ENCODE measurements at regions not wholly inside any gene's neighbourhood (a gene's known extent, or its start where the extent isn't known, plus 50 kb on each side); places are given as distances from the start of the nearest gene placed in this dataset.

DNA sequence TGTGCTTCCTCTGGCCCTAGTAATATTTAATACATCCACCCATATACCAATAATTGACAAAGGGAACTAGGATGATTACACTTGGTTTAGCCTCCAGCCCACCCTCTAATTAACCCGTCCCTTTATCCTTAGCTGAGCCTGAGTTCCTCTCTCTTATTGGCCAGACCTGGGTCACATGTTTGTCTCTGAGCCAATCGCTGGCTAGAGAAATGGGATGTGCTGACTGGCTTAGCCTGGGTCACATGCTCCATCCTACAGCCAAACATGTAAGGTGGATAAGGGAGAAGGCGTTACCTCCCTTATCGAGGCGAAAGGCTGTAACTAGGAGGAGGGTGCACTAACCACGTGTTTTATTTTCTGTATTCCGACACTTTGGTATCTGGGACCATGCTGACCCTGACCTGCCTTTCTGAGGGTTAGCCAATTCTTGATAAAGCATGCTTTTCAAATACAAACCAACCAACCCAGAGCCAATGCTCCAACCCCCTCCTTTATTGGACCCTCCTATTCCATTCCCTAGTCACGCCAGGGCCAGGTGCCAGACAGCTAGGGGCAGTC is 262.7 kb downstream of the PREX1 start:
- H4K8ac ChIP-seq (ENCODE audit: low read depth, low read length), result no peak overlapping the region
- H3K9me3 ChIP-seq (ENCODE audit: insufficient read depth, low read depth, low read length), result no peaks in the 10 kb centered on the region
- H3K4me2 ChIP-seq (ENCODE audit: low read length), result no peak overlapping the region
- no peak overlapping the region for H2AFZ ChIP-seq (ENCODE audit: insufficient read depth, low read length, poor library complexity)
- no peak overlapping the region for H3K9ac ChIP-seq (ENCODE audit: low read length)
- no peak overlapping the region for H4K12ac ChIP-seq (ENCODE audit: low read depth, low read length)
- WGBS (ENCODE audit: extremely low coverage, insufficient coverage, insufficient read length), result no CpG with 5 or more reads among the region's 8 CpGs
- no peak overlapping the region for H4K91ac ChIP-seq (ENCODE audit: low read depth, low read length)
- no peak overlapping the region for H3K27ac ChIP-seq (ENCODE audit: low read depth, low read length)
- no peaks in the 10 kb centered on the region for H3K79me2 ChIP-seq (ENCODE audit: control insufficient read depth, insufficient read depth, low read length, poor library complexity)
- no peak overlapping the region for H3K23ac ChIP-seq (ENCODE audit: low read length)
- no peak overlapping the region for H2AK5ac ChIP-seq (ENCODE audit: low read length)
- H3K36me3 ChIP-seq (ENCODE audit: control insufficient read depth in 1 of 2, insufficient read depth in 2 of 2, low read length in 2 of 2), result no peaks in the 10 kb centered on the region
- no peak overlapping the region for H3K14ac ChIP-seq (ENCODE audit: low read length)
- no peak overlapping the region for H2BK12ac ChIP-seq (ENCODE audit: low read length)
- no peaks in the 10 kb centered on the region for H3K27me3 ChIP-seq (ENCODE audit: insufficient read depth, low read length)
- H2BK120ac ChIP-seq (ENCODE audit: insufficient read depth, low read length, poor library complexity), result no peak overlapping the region
- H3K4me1 ChIP-seq (ENCODE audit: control insufficient read depth in 1 of 2, insufficient read depth in 2 of 2, low read length in 2 of 2), result peaks cover under 1 to 3% of the 10 kb centered on the region in 2 experiments
- H3K4ac ChIP-seq (ENCODE audit: low read depth, low read length), result no peak overlapping the region
- H3K79me1 ChIP-seq (ENCODE audit: low read length), result no peaks in the 10 kb centered on the region
- H3K18ac ChIP-seq (ENCODE audit: low read length), result no peak overlapping the region
- no peak overlapping the region for H3K4me3 ChIP-seq (ENCODE audit: low read depth, low read length)
- no peak overlapping the region for H2BK5ac ChIP-seq (ENCODE audit: low read depth, low read length, poor library complexity)
- no peak for DNase-seq

- no peak overlapping the region for H3K23ac ChIP-seq (ENCODE audit: low read length)
- no peak for DNase-seq
- no peaks in the 10 kb centered on the region for H3K36me3 ChIP-seq (ENCODE audit: control insufficient read depth in 1 of 2, insufficient read depth in 2 of 2, low read length in 2 of 2)
- no peaks in the 10 kb centered on the region for H3K79me2 ChIP-seq (ENCODE audit: control insufficient read depth, insufficient read depth, low read length, poor library complexity)
- no peak overlapping the region for H4K8ac ChIP-seq (ENCODE audit: low read depth, low read length)
- no peaks in the 10 kb centered on the region for H3K9me3 ChIP-seq (ENCODE audit: insufficient read depth, low read depth, low read length)
- no peak overlapping the region for H2AK5ac ChIP-seq (ENCODE audit: low read length)
- no peak overlapping the region for H3K14ac ChIP-seq (ENCODE audit: low read length)
- WGBS (ENCODE audit: extremely low coverage, insufficient coverage, insufficient read length), result no CpG with 5 or more reads among the region's 21 CpGs
- H3K4me3 ChIP-seq (ENCODE audit: low read depth, low read length), result no peak overlapping the region
- no peaks in the 10 kb centered on the region for H3K4me1 ChIP-seq (ENCODE audit: control insufficient read depth in 1 of 2, insufficient read depth in 2 of 2, low read length in 2 of 2)
- no peak overlapping the region for H4K12ac ChIP-seq (ENCODE audit: low read depth, low read length)
- no peak overlapping the region for H3K4ac ChIP-seq (ENCODE audit: low read depth, low read length)
- no peak overlapping the region for H4K91ac ChIP-seq (ENCODE audit: low read depth, low read length)
- no peak overlapping the region for H3K18ac ChIP-seq (ENCODE audit: low read length)
- no peak overlapping the region for H2BK12ac ChIP-seq (ENCODE audit: low read length)
- H3K27me3 ChIP-seq (ENCODE audit: insufficient read depth, low read length), result no peaks in the 10 kb centered on the region
- H2BK120ac ChIP-seq (ENCODE audit: insufficient read depth, low read length, poor library complexity), result no peak overlapping the region
- no peak overlapping the region for H3K9ac ChIP-seq (ENCODE audit: low read length)
- H3K4me2 ChIP-seq (ENCODE audit: low read length), result no peak overlapping the region
- no peak overlapping the region for H2BK5ac ChIP-seq (ENCODE audit: low read depth, low read length, poor library complexity)
- no peak overlapping the region for H3K27ac ChIP-seq (ENCODE audit: low read depth, low read length)
- H3K79me1 ChIP-seq (ENCODE audit: low read length), result no peaks in the 10 kb centered on the region
- H2AFZ ChIP-seq (ENCODE audit: insufficient read depth, low read length, poor library complexity), result no peak overlapping the region
Observed at GRCh38 chr20:48563191-48563870, 264.5 kb downstream of the PREX1 start.

DNA sequence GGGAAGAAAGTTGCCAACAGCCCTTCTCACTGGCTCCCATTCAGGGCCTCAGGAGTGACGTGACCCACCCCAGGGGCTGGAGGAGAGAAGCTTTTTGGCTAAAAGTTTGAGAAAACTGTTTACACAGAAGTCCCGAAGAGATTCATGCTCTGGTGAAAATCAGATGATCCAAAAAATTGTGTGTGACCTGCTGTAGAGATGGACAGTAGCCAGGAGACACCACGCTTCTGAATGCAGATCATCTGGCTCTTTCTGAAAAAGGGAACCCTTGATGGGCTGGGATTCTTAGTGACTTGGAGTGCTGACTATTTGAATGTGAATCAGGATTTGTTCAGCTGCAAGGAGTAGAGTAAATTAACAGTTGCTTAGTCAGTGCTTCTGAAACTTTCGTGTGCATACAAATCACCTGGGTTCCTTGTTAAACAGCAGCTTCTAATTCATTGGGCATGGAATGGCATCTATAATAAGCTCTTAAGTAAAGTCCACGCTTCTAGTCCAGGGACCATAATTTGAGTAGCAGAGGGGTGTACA is 265.1 kb downstream of the PREX1 start:
- WGBS (ENCODE audit: extremely low coverage, insufficient coverage, insufficient read length), result no CpG with 5 or more reads among the region's 5 CpGs
- no peak overlapping the region for H3K9ac ChIP-seq (ENCODE audit: low read length)
- DNase-seq, result no peak
- no peak overlapping the region for H2AFZ ChIP-seq (ENCODE audit: insufficient read depth, low read length, poor library complexity)
- no peaks in the 10 kb centered on the region for H3K27me3 ChIP-seq (ENCODE audit: insufficient read depth, low read length)
- no peak overlapping the region for H4K12ac ChIP-seq (ENCODE audit: low read depth, low read length)
- H3K18ac ChIP-seq (ENCODE audit: low read length), result no peak overlapping the region
- H2AK5ac ChIP-seq (ENCODE audit: low read length), result no peak overlapping the region
- no peak overlapping the region for H3K4ac ChIP-seq (ENCODE audit: low read depth, low read length)
- H3K36me3 ChIP-seq (ENCODE audit: control insufficient read depth in 1 of 2, insufficient read depth in 2 of 2, low read length in 2 of 2), result no peaks in the 10 kb centered on the region
- H2BK120ac ChIP-seq (ENCODE audit: insufficient read depth, low read length, poor library complexity), result no peak overlapping the region
- H3K14ac ChIP-seq (ENCODE audit: low read length), result no peak overlapping the region
- H3K79me2 ChIP-seq (ENCODE audit: control insufficient read depth, insufficient read depth, low read length, poor library complexity), result no peaks in the 10 kb centered on the region
- no peaks in the 10 kb centered on the region for H3K4me1 ChIP-seq (ENCODE audit: control insufficient read depth in 1 of 2, insufficient read depth in 2 of 2, low read length in 2 of 2)
- H2BK12ac ChIP-seq (ENCODE audit: low read length), result no peak overlapping the region
- H4K91ac ChIP-seq (ENCODE audit: low read depth, low read length), result no peak overlapping the region
- no peak overlapping the region for H3K27ac ChIP-seq (ENCODE audit: low read depth, low read length)
- H3K79me1 ChIP-seq (ENCODE audit: low read length), result no peaks in the 10 kb centered on the region
- no peak overlapping the region for H3K4me2 ChIP-seq (ENCODE audit: low read length)
- no peak overlapping the region for H3K23ac ChIP-seq (ENCODE audit: low read length)
- H3K9me3 ChIP-seq (ENCODE audit: insufficient read depth, low read depth, low read length), result no peaks in the 10 kb centered on the region
- H2BK5ac ChIP-seq (ENCODE audit: low read depth, low read length, poor library complexity), result no peak overlapping the region
- H3K4me3 ChIP-seq (ENCODE audit: low read depth, low read length), result no peak overlapping the region
- no peak overlapping the region for H4K8ac ChIP-seq (ENCODE audit: low read depth, low read length)

DNA sequence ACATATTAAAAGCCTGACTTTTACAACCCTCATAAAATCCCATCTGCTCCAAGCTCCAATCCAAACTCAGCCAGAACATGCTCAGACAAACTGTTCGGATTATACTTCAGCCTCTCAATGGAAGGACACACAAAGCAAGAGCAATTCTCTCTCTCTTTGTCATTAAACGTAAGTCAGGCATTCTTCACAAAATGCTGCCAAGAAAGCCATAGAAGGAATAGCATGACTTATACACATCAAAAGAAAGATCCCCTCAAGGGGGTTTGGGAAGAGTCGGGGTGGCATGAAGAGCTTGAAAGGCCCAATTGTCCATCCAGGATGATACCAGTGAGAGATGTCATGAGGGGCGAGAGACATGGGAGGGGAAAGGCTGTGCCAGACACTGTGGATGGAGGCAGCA is 268.9 kb downstream of the PREX1 start:
- Histone ChIP-seq H4K8ac (ENCODE audit: low read depth, low read length) (no peak overlapping the region), H4K91ac (ENCODE audit: low read depth, low read length) (no peak overlapping the region), H2AFZ (ENCODE audit: insufficient read depth, low read length, poor library complexity) (no peak overlapping the region), H3K14ac (ENCODE audit: low read length) (no peak overlapping the region), H3K27ac (ENCODE audit: low read depth, low read length) (no peak overlapping the region), H3K4me3 (ENCODE audit: low read depth, low read length) (no peak overlapping the region), H4K12ac (ENCODE audit: low read depth, low read length) (no peak overlapping the region), H3K4ac (ENCODE audit: low read depth, low read length) (no peak overlapping the region), H3K27me3 (ENCODE audit: insufficient read depth, low read length) (no peaks in the 10 kb centered on the region), H2AK5ac (ENCODE audit: low read length) (no peak overlapping the region), H3K4me2 (ENCODE audit: low read length) (no peak overlapping the region), H3K79me1 (ENCODE audit: low read length) (no peaks in the 10 kb centered on the region), H3K18ac (ENCODE audit: low read length) (no peak overlapping the region), H3K4me1 (ENCODE audit: control insufficient read depth in 1 of 2, insufficient read depth in 2 of 2, low read length in 2 of 2) (peaks cover 0 to 1% of the 10 kb centered on the region in 2 experiments), H3K9ac (ENCODE audit: low read length) (no peak overlapping the region), H3K79me2 (ENCODE audit: control insufficient read depth, insufficient read depth, low read length, poor library complexity) (no peaks in the 10 kb centered on the region), H3K36me3 (ENCODE audit: control insufficient read depth in 1 of 2, insufficient read depth in 2 of 2, low read length in 2 of 2) (no peaks in the 10 kb centered on the region), H2BK12ac (ENCODE audit: low read length) (no peak overlapping the region), H2BK5ac (ENCODE audit: low read depth, low read length, poor library complexity) (no peak overlapping the region), H3K9me3 (ENCODE audit: insufficient read depth, low read depth, low read length) (no peaks in the 10 kb centered on the region), H2BK120ac (ENCODE audit: insufficient read depth, low read length, poor library complexity) (no peak overlapping the region), H3K23ac (ENCODE audit: low read length) (no peak overlapping the region)
- no CpG with 5 or more reads among the region's 4 CpGs for WGBS (ENCODE audit: extremely low coverage, insufficient coverage, insufficient read length)
- DNase-seq, result no peak
